Iris pigment epithelial cell (primary cell): ENCODE measurements at regions not wholly inside any gene's neighbourhood (a gene's known extent, or its start where the extent isn't known, plus 50 kb on each side); places are given as distances from the start of the nearest gene placed in this dataset.
"Not testable (repeated sequence)": the region's sequence is repeated elsewhere in the genome, so short reads cannot be mapped to it uniquely, and the experiment has no call there.

Experiments
- DNase-seq: peaks from one replicate; pipeline ENCODE4 v3.0.0-alpha.2; 2011; ENCODE audit warnings: low read depth

DNA sequence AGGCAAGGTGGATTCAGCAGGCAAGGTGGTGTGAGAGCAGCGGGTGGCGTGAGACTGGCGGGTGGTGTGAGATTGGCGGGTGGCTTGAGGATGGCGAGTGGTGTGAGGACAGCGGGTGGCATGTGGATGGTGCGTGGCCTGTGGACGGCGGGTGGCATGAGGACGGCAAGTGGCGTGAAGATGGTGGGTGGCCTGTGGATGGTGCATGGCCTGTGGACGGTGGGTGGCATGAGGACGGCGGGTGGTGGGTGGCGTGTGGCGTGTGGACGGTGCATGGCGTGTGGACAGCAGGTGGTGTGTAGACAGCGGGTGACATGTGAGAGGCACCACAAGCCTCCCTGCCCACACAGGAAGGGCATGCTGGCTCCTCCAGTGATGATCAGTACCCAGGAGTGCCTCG lies 186.9 kb upstream of the SALL3 start:
- no peak for DNase-seq

DNA sequence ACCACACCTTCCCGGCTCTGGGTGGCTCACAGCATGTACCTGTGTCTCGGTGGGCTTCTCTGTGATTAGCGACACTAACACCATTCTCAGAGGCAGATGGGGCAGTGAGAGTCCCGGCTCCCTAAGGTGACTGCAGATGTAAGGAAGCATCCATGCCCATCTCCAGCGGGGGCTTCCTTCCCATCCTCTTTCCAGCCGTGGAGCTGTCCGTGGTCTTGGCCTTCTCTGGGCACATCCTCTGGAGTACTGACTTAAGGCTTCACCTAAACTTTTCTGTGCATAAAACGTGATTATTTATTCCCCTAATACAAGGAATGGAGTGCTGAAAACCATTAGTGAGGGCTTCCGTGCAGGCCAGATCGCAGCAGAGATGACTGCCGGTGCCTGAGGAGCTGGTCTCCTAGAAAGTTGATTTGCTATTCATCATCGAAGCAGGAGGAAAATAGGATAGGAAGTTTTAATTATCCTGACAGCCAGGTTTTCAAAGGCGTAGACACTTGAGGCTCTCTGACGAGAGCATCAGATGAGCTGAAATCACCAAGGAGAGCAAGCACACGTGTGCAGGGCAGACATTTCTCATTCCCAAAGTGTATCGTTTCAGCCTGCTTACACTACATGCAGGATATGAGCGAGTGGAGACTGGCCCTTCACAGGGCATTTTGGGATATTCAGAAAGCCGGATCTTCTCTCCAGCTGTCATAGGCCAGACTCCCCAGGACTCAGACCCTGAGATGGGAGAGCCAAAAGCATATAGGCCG lies 186.1 kb upstream of the SALL3 start:
- no peak for DNase-seq

DNA sequence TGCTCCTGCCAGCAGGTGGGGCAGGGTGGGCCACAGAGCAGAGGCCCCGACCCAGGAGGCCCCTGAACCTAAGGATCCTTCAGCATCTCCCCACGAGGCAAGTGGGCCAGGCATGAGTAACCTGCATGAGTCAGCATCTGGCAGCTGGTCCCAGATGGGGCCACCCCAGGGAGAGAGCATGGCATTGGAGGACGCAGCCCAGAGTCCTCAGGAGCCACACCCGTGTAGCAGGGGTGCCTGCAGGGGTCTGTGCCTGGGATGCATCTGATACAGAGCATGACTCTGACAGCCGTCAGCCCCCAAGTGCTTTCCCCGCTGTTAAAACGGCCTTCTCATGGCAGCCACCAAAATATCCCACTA lies 185.6 kb upstream of the SALL3 start:
- no peak for DNase-seq

DNA sequence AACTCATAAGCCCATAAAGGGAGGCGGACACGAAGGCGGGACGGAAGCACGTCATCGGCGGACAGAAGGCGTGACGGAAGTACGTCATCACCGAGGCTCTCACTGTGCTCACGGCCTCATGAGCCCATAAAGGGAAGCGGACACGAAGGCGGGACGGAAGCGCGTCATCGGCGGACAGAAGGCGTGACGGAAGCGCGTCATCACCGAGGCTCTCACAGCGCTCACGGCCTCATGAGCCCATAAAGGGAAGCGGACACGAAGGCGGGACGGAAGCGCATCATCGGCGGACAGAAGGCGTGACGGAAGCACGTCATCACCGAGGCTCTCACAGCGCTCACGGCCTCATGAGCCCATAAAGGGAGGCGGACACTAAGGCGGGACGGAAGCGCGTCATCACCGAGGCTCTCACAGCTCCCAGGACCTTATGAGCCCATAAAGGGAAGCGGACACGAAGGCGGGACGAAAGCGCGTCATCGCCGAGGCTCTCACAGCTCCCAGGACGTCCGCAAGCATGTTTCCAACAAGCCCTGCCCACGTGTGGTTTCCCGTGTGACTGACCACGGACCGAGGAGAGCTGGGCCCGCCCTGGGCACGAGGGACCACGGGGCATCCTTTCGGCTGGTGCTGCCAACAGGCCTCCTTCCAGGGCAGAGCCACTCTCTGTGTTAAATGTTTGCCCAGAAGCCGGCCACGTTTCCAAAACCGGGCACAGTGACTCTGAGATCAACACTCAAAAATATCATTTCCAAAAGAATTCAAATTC lies 182.7 kb upstream of the SALL3 start:
- DNase-seq, result no peak

DNA sequence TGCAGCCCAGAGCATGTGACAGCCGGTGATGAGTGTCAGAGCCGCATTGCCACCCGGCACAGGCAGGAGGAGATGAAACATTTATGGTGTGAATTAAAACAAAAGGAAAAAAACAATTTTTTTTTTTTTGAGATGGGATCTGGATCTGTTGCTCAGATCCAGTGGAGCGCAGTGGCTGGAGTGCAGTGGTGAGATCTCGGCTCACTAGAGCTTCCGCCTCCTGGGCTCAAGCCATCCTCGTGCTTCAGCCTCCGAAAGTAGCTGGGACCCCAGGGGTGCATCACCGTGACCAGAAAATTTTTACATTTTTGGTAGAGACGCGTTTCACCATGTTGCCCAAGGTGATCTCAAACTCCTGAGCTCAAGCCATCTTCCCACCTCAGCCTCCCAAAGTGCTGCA lies 182.1 kb upstream of the SALL3 start:
- no peak for DNase-seq

DNA sequence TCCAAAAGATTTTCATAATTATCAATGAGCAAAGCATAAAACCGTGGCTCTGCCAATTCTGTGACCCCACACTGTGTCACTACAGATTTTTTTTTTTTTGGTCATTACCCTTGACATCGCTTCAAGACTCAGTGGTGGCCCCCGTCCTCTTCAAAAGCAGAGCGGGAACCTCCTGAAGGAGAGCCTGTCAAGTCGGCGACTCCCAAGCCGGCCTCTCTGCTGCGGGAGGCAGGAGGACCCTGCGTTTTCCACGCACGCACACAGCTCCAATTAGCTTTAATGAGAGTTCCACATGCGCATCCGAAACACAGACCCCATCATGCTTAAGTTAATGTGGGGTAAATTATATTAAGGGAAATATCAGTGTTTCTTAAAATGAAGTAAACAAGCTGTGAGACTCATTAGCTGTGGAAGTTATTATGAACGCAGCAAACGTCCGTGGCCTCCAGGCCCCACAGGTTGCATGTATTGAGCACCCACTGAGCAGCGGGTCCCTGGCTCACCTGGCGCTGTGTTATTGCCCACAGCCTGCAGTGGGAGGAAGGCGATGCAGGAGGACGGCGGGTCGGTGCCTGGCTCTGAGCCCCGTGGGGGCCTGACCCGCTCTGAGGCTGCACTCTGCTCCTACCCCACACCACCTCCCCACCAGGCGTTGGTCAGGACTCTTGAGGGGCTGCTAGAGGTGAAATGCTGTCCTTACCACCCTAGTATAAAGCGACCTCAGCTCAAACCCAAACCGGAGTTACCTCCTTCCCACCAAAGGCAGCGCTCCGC lies 181.0 kb upstream of the SALL3 start:
- no peak for DNase-seq

DNA sequence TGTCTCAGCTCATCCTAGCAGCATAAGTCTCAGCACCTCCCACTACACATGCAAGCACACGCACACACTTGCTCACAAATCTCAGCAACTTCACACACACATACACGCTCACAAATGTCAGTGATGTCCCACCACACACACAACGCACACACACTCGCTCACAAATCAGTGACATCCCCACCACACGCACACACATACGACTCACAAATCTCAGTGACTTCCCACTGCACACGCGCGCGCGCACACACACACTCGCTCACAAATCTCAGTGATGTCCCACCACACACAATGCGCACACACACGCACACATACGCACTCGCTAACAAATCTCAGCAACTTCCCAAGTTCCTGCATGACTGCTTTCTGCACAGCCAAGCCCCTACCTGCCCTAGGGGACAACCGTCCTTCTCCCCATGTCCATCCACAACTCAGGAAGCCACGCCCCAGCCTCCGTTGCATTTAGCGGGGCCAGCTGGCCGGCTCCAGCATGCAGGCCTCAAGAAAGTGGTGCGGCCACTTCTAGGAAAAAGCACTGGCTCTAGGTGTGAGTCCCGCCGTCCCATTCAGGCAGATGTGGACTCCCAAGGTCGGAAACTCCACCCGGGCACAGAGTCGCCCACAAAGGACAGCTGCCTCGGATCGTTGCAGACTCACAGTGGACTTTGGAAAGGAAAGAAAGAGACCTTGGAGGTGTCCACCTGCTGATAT lies 180.1 kb upstream of the SALL3 start:
- no peak for DNase-seq

DNA sequence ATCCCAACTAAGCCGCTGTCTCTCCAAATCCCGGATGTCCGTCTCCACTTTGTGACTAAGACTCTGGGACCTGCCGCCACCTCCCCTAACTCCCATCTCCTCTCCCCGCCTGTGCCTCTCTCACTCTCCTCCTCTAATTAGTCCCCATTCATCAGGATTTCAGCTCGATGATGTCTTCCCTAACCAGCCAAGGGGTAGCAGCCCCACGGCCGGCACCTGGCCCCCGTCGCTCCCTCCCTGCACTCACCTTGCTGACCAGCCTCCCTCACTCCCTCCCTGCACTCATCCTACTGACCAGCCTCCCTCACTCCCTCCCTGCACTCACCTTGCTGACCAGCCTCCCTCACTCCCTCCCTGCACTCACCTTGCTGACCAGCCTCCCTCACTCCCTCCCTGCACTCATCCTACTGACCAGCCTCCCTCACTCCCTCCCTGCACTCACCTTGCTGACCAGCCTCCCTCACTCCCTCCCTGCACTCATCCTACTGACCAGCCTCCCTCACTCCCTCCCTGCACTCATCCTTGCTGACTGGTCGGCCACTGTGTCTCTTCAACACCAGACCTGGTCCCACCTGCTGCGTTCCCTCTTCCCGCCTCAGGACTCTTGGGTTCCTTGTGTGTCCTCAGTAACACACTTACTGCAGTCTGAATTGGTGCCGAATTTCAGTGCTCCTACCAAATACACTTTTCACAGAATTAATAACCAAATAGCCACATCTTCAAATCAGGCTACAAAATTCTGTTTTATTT lies 179.3 kb upstream of the SALL3 start:
- not testable (repeated sequence) for DNase-seq

DNA sequence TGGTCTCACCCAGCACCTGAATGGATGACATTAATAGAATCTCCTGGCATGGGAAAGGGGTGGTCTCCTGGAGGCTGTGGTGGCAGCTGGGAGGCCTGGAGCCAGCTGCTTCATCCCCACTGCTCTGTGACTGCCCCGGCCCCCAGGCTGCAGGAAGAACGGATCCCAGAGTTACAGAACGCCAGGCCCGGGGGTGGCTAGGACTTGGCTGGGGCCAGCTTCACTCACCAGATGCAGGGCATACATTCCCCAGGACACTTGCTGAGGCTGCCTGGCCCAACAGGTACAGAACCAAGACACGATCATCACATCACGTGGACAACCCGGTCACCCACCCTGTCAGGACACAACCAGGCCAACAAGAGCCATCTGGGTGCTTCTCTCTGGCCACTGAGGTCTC lies 178.6 kb upstream of the SALL3 start:
- no peak for DNase-seq

DNA sequence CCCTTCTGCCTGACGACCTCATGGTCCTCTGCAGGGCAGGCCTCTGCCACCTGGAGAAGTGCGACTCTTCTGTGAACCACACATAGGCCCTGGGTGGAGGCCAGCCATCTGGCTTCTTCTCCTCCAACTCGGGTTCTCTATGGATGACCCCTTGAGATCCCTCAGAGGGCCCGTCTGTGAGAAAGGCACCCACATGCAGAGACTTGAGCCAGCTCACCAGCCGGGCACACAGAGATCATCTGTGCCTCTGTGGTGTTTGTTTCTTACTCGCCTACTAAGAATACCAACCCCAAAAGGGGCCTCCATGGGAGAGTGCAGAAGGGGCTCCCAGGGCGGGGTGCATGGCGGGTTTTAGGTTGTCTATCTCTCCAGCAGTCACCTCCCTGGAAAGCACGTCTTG lies 176.5 kb upstream of the SALL3 start:
- DNase-seq, result no peak

DNA sequence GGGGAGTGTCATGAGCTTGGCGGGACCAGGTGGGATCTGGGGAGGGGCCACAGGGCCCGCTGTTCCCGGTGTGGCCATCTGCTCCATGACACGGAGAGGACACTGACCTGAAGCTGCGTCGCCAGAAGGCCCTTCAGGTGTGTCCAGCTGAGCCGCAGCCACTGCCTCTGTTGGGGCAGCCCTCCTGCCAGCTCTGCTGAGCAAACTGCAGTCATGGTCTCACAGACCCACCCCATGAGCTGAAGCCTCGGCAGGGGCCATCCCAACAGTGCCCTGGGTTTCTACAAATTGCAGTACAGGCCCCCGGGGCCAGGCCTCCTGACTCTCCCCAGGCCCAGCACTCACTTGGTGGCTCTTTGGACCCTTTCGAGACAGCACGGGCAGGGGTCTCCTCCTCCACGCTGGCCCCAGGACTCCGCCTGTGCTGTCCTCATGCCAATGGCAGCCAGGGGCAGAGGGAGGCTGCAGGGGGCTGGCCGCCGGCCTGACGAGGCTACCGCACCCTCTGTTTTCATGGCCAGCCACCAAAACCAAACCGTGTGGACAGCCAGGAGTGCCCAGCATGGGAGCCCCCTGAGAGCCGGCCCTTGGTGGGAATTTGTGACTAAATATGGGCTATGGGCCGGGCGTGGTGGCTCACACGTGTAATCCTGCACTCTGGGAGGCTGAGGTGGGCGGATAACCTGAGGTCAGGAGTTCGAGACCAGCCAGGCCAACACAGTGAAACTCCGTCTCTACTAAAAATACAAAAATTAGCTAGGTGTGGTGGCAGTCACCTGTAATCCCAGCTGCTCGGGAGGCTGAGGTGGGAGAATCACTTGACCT lies 175.2 kb upstream of the SALL3 start:
- no peak for DNase-seq

DNA sequence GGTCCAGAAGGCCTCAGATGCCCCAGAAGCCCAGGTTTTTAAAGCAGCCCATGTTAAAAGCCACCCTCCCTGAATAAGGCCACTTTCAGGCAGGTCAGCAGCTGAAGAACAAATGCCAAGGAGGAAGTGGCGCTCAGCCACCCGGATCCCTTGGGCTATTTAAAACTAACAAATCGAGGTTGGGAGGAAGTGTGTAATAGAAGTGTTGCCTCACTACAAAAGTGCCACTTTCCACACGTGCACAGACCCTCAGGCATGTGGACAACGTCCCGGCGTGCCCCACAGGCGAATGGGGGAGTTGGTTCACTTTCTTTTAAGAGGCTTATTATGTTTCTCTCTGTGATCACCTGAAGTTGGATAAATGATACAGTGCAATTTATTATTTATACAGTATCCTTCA lies 173.8 kb upstream of the SALL3 start:
- no peak for DNase-seq

DNA sequence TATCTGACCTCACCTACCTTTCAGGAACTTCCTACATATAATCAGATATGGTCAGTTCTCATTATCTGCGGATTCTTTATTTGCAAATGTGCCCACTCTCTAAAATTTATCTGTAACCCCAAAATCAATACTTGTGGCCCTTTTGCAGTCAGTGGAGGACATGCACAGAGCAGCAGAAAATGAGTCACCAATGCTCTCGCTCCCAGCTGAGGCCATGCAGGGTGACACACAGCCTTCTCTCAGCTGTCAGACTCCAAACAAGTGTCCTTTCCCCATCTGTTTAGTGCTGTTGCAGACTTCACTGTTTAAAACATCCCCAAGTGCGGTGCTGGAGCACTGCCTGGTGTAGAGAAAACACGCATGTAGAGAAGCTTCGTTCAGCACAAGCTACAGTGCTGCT lies 171.9 kb upstream of the SALL3 start:
- DNase-seq, result no peak

DNA sequence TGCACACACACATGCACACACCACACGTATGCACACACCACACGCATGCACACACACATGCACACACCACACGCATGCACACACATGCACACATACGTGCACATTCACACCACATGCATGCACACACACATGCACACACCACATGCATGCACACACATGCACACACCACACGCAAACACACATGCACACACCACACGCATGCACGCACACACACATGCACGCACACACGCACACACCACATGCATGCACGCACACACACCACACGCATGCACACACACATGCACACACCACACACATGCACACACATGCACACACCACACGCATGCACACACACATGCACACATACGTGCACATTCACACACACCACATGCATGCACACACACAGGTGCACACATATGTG lies 169.8 kb upstream of the SALL3 start:
- no peak for DNase-seq

DNA sequence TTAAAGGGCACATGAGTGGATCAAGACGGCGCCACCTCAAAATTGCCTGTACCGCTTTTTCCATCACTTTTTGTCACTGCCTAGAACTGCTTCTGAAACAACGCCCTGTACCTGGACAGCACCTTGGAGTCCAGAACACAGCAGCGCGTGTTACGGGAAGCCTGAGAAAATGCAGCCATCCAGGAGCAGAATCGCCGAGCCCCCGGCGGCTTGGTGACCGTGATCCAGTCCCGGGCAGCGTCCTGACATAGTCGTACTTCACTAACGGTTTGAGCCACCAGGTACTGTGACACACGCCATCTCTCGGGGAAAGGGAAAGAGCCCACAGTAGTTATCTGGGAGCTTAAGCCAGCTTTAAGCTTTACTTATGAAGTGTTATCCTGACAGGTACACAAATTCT lies 168.9 kb upstream of the SALL3 start:
- no peak for DNase-seq

DNA sequence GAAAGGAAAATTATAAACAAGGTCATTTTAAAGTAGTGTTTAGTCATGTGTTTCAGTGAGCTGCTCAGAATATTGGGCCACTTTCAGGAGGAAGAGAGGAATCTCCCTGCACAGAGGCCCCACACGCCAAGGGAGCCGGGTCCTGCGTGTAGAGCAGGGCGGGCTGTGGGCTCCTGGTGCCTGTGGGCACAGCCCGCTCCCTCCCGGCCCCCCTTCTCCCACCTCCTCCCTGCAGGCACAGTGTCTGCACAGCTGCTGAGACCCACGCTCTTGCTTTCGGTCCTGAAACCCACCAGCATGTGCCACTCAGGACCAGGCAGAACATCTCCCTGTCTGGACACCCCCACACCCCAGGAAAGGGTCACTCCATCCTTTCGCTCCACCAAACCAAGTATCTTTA lies 167.6 kb upstream of the SALL3 start:
- DNase-seq, result no peak

DNA sequence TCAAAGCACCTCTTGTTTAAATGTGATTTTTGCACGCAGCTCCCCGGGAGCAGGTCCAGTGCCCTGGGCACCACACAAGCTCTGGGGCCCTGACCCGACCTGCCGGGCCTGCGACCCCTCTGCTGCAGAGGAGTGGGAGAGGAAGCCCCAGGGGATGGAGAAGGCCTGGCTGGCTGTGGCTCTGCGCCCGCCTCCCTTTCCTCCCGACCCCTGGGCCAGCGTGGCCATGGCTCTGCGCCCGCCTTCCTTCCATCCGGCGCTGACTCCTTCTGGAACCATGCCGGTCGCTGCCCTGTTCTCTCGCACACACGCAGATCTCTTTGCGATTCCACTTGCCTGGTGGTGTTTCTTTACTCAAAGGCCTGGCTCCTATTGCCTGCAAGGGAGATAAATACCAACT lies 166.5 kb upstream of the SALL3 start:
- no peak for DNase-seq

DNA sequence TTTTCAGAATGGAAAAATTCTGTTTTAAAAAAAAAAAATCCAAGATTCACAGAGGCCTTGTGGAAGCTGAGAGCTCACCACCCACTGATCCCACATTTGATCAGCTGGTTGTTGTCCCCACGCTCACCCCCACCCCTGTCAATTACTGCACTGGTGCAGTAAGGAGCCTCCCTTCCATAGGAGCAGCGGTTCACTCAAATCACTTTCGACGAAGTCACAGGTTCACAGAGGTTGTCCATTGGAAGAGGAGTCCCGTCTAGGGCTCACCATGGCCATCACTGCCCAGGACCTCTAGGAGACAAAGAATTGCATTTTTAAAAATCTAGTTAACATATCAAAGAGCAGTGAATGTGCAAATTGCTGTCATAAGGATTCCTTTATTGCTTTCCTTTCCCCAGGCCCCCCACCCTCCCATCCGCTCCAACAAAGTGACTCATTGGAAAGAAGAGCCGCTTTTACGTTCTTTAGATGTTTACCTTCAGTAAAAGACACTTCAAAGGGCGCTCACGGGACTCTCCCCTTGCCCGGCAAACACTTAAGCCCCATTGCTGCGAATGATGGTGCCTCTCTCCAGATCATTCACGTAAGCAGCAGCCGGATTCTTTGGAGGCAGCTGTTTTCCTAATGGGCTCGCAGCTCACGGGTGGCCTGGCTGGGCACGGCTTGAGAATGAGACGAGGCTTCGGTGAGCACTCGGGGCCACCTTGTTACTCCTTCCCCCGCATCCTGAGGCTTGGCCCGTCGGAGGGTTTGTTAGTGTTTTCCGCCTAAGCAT lies 165.5 kb upstream of the SALL3 start:
- DNase-seq, result no peak

DNA sequence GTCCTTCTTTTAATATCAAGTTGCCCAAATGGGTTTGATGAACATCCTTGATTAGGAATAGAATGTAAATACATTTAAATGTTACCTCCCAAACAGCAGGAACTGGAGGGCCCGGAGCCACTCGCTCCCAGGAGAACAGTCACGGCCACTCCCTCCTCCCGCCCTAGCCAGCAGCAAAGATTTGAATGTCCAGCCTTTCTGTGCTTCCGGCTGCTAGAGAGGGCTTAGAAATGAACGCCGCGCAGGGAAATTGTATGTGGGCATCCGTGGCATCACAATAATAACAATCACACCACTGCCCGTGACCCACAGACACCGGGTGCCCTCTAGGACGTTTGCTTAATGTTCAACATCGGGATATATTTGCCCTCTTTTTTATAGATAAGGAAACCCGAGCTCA lies 164.9 kb upstream of the SALL3 start:
- DNase-seq, result no peak

DNA sequence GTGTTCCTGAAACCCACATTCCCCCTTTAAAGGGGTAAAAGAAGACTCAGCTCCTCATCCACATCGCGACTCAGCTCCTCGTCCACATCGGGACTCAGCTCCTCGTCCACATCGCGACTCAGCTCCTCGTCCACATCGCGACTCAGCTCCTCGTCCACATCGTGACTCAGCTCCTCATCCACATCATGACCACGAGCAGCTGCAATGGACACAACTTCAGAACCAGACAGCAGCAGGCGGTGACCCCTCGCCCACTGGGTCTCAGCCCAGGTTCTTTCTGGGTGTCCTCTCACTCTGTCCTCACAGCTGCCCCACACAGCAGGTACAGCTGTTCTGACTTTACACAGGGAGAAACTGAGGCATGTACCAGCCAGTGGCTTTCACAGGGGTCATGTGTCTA lies 163.5 kb upstream of the SALL3 start:
- no peak for DNase-seq
